ENCODE measurements at regions not wholly inside any gene's neighbourhood (a gene's known extent, or its start where the extent isn't known, plus 50 kb on each side); places are given as distances from the start of the nearest gene placed in this dataset.

DNA sequence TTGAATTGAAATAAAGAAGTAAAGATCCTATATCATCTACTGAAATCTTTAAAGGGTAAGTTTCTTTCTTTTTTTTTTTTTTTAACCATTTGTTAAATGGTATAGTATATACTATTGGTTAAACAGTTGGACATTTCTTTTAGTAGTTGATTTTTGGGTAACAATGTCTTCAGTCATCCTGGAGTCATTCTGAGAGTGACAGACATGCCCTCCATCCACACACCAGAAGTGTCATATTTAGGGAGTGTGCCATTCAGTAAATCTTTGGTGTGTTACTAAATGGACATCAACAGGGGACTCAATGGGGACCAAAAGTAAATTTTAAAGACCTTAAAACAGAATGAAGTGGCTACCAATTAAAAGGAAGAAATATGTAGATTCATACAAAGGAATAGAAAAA is 50.8 kb upstream of the SLC39A10 start:
- Histone ChIP-seq H3K36me3 (no peaks in the 10 kb centered on the region), H3K27ac (no peak overlapping the region), H3K4me1 (ENCODE audit: control insufficient read depth in 1 of 2, low read depth in 2 of 2) (no peaks in the 10 kb centered on the region), H3K9me3 (no peaks in the 10 kb centered on the region), H3K27me3 (replicated peaks; ENCODE audit: insufficient read depth) (no peaks in the 10 kb centered on the region), H3K4me3 (no peak overlapping the region)
- DNase-seq (ENCODE audit: low spot score) (no peak), ATAC-seq (ENCODE audit: insufficient number of reproducible peaks, low FRiP score, low read depth) (no peak)
- TF ChIP-seq, protein P1, sequence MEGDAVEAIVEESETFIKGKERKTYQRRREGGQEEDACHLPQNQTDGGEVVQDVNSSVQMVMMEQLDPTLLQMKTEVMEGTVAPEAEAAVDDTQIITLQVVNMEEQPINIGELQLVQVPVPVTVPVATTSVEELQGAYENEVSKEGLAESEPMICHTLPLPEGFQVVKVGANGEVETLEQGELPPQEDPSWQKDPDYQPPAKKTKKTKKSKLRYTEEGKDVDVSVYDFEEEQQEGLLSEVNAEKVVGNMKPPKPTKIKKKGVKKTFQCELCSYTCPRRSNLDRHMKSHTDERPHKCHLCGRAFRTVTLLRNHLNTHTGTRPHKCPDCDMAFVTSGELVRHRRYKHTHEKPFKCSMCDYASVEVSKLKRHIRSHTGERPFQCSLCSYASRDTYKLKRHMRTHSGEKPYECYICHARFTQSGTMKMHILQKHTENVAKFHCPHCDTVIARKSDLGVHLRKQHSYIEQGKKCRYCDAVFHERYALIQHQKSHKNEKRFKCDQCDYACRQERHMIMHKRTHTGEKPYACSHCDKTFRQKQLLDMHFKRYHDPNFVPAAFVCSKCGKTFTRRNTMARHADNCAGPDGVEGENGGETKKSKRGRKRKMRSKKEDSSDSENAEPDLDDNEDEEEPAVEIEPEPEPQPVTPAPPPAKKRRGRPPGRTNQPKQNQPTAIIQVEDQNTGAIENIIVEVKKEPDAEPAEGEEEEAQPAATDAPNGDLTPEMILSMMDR (IDR thresholded peaks at IDR 0.05): no peak

DNA sequence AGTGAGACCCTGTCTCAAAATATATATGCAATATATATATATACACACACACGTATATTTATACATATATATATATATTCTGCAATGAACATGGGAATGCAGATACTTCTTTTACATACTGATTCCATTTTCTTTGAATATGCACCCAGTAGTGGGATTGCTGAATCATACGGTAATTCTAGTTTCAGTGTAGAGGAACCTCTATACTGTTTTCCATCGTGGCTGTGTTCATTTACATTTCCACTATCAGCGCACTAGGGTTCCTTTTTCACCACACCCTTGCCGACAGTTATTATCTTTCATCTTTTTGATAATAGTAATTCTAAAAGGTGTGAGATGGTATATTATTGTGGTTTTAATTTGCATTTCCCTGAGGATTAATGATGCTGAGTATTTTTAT is 52.3 kb upstream of the SLC39A10 start:
- H3K9me3 ChIP-seq: no peaks in the 10 kb centered on the region
- ATAC-seq (ENCODE audit: insufficient number of reproducible peaks, low FRiP score, low read depth) (no peak), DNase-seq (ENCODE audit: low spot score) (no peak)
- H3K27me3 ChIP-seq (replicated peaks; ENCODE audit: insufficient read depth): no peaks in the 10 kb centered on the region
- H3K27ac ChIP-seq: no peak overlapping the region
- no peaks in the 10 kb centered on the region for H3K4me1 ChIP-seq (ENCODE audit: control insufficient read depth in 1 of 2, low read depth in 2 of 2)
- no peaks in the 10 kb centered on the region for H3K36me3 ChIP-seq
- TF ChIP-seq, protein P1 (IDR thresholded peaks at IDR 0.05): no peak
- H3K4me3 ChIP-seq: no peak overlapping the region

DNA sequence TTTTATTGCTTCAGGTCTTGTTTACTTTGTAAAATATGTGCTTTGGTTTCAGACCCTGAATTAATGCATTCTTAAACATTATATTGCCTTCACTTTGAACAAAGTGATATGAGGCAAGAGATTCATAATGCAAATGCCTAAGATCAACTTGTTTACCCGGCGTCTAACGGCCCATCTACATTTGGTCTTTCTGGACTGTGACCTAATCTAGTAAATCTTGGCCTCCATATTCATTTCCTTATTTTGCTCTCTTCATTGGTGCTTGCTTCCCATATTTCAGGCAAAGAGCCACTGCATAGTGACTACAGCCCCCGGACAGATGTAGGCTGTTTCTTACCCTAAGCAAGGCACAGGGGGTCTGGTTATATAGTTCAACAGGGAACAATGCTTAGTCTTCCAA is 53.0 kb upstream of the SLC39A10 start:
- H3K36me3 ChIP-seq: no peaks in the 10 kb centered on the region
- no peak for DNase-seq (ENCODE audit: low spot score)
- no peaks in the 10 kb centered on the region for H3K4me1 ChIP-seq (ENCODE audit: control insufficient read depth in 1 of 2, low read depth in 2 of 2)
- H3K27me3 ChIP-seq (replicated peaks; ENCODE audit: insufficient read depth): no peaks in the 10 kb centered on the region
- no peak for ATAC-seq (ENCODE audit: insufficient number of reproducible peaks, low FRiP score, low read depth)
- H3K4me3 ChIP-seq: no peak overlapping the region
- H3K9me3 ChIP-seq: no peaks in the 10 kb centered on the region
- H3K27ac ChIP-seq: no peak overlapping the region
- TF ChIP-seq, protein P1 (IDR thresholded peaks at IDR 0.05): no peak

DNA sequence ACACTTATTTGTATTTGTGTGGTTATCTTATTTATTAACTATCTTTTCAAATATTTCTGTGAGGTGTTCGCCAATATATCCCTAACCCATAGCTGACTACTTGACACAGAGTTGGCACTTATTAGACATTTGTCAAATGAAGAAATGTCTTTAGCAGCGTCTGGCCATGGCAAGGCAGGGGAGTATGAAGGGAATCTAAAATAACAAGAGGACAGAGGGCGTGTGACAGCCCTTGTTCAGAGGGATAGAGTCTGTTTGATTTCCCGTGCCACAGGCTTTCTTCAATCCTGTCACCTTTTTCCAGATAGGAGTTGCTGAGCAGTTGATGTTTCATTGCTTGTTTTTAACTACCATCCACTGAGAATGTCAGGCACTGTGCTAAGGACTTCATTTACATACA is 53.6 kb upstream of the SLC39A10 start:
- Histone ChIP-seq H3K4me3 (no peak overlapping the region), H3K27ac (no peak overlapping the region), H3K27me3 (replicated peaks; ENCODE audit: insufficient read depth) (no peaks in the 10 kb centered on the region), H3K9me3 (no peaks in the 10 kb centered on the region), H3K4me1 (ENCODE audit: control insufficient read depth in 1 of 2, low read depth in 2 of 2) (no peaks in the 10 kb centered on the region), H3K36me3 (no peaks in the 10 kb centered on the region)
- ATAC-seq (ENCODE audit: insufficient number of reproducible peaks, low FRiP score, low read depth) (no peak), DNase-seq (ENCODE audit: low spot score) (no peak)
- TF ChIP-seq, protein P1 (IDR thresholded peaks at IDR 0.05): no peak

DNA sequence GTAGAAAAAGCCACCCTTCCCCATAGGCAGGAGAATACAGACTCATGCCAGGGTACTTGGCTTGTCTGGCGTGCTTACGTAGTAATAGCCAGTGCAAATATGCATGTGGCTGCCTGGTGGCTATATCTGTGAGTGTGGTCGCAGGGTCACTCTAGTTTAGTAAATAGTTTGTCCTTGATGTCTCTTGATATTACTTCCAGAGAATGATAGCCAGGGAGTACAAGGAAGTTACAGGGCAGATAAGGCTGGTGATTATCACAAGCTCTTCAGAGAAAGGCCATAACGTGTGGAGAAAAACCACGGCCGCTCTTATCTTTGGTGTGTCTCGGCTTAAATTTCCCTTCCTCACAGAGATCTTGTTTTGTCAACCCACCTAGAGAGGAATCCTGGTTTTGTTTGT is 54.3 kb upstream of the SLC39A10 start:
- H3K27me3 ChIP-seq (replicated peaks; ENCODE audit: insufficient read depth): no peaks in the 10 kb centered on the region
- H3K9me3 ChIP-seq: no peaks in the 10 kb centered on the region
- no peak overlapping the region for H3K4me3 ChIP-seq
- TF ChIP-seq, protein P1 (IDR thresholded peaks at IDR 0.05): no peak
- no peaks in the 10 kb centered on the region for H3K36me3 ChIP-seq
- DNase-seq (ENCODE audit: low spot score) (no peak), ATAC-seq (ENCODE audit: insufficient number of reproducible peaks, low FRiP score, low read depth) (no peak)
- H3K27ac ChIP-seq: no peak overlapping the region
- H3K4me1 ChIP-seq (ENCODE audit: control insufficient read depth in 1 of 2, low read depth in 2 of 2): no peaks in the 10 kb centered on the region

All from thoracic aorta (tissue), 2 donors.